LNCaP clone FGC (cell line): ENCODE measurements at regions not wholly inside any gene's neighbourhood (a gene's known extent, or its start where the extent isn't known, plus 50 kb on each side); places are given as distances from the start of the nearest gene placed in this dataset.

ENCODE experiments used
- DNase-seq: peaks from one replicate; pipeline ENCODE4 v3.0.0-alpha.2; 2011; ENCODE audit warnings: low read depth
- H3K4me3 ChIP-seq: 2 replicates; pipeline ENCODE4 v1.5.1; 2011; ENCODE audit warnings: mild to moderate bottlenecking, low read depth, low read length, control low read depth
- CTCF ChIP-seq: IDR thresholded peaks from 2 replicates; pipeline ENCODE4 v1.5.1; 2012; ENCODE audit warnings: mild to moderate bottlenecking; ENCODE audit not compliant: control insufficient read depth, insufficient read depth; ENCODE audit errors: extremely low read depth

GRCh38 chr5:174425964-174426290 lies 298.5 kb upstream of the MSX2 start:
- no peak overlapping the region for H3K4me3 ChIP-seq
- no peak for TF ChIP-seq CTCF
- DNase-seq = no peak

DNA sequence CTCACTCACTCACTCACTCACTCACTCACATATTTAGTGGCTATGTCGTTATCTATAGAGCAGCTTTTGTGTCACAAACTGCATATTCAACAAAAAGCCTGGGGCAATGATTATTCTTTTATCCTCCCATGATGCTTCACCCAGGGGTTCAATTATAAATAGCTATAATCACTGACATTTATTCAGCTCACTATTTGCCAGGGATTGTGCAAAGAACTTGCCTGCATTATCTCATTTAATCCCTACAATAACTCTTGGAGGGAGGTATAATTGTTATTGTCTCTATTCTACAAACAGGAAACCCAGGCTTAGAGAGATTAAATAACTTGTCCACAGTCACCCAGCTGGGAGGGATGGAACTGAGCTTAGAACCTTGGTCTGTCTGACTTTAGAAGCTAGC lies 298.0 kb upstream of the MSX2 start:
- DNase-seq = no peak
- no peak for TF ChIP-seq CTCF
- H3K4me3 ChIP-seq = no peak overlapping the region

GRCh38 chr5:174426851-174427250 lies 297.5 kb upstream of the MSX2 start:
- TF ChIP-seq CTCF = no peak
- no peak overlapping the region for H3K4me3 ChIP-seq
- no peak for DNase-seq

DNA sequence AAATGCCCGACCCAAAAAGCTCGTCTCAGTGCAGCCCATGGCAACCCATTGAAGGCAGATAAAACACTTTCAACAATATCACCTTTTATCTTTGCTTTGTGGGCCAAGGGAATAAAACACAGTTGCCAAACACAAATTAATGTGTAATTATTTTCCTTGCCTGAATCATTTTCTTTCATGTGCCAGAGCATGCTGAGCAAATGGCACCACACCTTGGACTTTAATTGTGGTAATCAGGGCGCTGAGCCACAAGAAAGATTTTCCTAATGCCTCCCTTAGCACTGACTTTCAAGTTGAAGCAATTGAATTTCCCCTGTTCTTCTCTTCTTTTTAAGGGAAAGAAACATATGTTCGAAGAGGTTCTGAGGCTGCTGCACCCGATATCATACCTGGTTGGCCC lies 297.1 kb upstream of the MSX2 start:
- TF ChIP-seq CTCF = no peak
- no peak overlapping the region for H3K4me3 ChIP-seq
- DNase-seq = no peak

DNA sequence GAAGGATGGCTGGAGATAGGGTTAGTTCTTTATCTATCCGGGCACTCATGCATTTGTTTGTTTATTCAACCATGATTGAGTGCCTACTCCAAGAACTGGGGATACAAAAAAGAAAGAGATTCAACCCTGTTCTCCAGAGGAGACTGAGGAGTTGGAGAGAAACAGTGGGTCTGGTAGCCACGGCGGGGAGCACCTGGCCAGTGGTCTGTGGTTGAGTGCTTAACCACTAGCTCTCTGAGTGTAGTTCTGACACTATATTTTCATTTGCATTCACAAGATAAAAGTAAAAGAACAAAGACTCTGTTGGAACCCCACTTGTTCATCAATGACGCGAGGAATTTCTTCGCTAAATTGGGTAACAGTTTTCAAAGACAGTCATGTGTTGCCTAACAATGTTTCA lies 295.5 kb upstream of the MSX2 start:
- DNase-seq = no peak
- no peak for TF ChIP-seq CTCF
- H3K4me3 ChIP-seq = no peak overlapping the region

GRCh38 chr5:174430940-174431339 lies 293.4 kb upstream of the MSX2 start:
- H3K4me3 ChIP-seq = no peak overlapping the region
- no peak for TF ChIP-seq CTCF
- no peak for DNase-seq

- TF ChIP-seq CTCF = no peak
- DNase-seq = no peak
- H3K4me3 ChIP-seq = no peak overlapping the region
Measured at GRCh38 chr5:174431504-174431903, 292.9 kb upstream of the MSX2 start.
